ENCODE measurements at regions not wholly inside any gene's neighbourhood (a gene's known extent, or its start where the extent isn't known, plus 50 kb on each side); places are given as distances from the start of the nearest gene placed in this dataset.

GRCh38 chr17:27076814-27077213 is 217.1 kb upstream of the WSB1 start:
- H3K9me3 ChIP-seq (ENCODE audit: control insufficient read depth, insufficient read depth, low read length) = no peaks in the 10 kb centered on the region

GRCh38 chr17:27078296-27078695 is 215.6 kb upstream of the WSB1 start:
- H3K27me3 ChIP-seq (ENCODE audit: control insufficient read depth, insufficient read depth, low read length) = no peaks in the 10 kb centered on the region
- H3K36me3 Mint-ChIP-seq = no peaks in the 10 kb centered on the region
- H3K36me3 ChIP-seq (ENCODE audit: control insufficient read depth, insufficient read depth, low read length) = no peaks in the 10 kb centered on the region
- H3K4me3 Mint-ChIP-seq = no peak overlapping the region
- no peak overlapping the region for H3K27ac ChIP-seq (ENCODE audit: low read length)
- no peaks in the 10 kb centered on the region for H3K4me1 ChIP-seq (ENCODE audit: control insufficient read depth, insufficient read depth, low read length)
- no peak for ATAC-seq
- no peak for TF ChIP-seq CTCF (IDR thresholded peaks at IDR 0.05)
- no peak overlapping the region for H3K4me3 ChIP-seq (ENCODE audit: low read length)
- H3K9me3 ChIP-seq (ENCODE audit: control insufficient read depth, insufficient read depth, low read length) = no peaks in the 10 kb centered on the region
- no peaks in the 10 kb centered on the region for H3K4me1 Mint-ChIP-seq
- intact Hi-C loops (cut with micrococcal nuclease) = no loop called here
- H3K9me3 Mint-ChIP-seq = peaks cover 0 to 2% of the 10 kb centered on the region in 2 donors
- no peak overlapping the region for H3K27ac Mint-ChIP-seq
- WGBS (ENCODE audit: insufficient coverage) = 49% methylated on average over 2 of the region's 2 CpGs
- peaks cover 7 to 9% of the 10 kb centered on the region in 2 donors for H3K27me3 Mint-ChIP-seq (ENCODE audit: low read depth in 2 of 2)
- no peak for DNase-seq

More at GRCh38 chr17:27076814-27077213, 217.1 kb upstream of the WSB1 start:
- DNase-seq (no peak), ATAC-seq (no peak)
- H3K27me3 ChIP-seq (ENCODE audit: control insufficient read depth, insufficient read depth, low read length) = no peaks in the 10 kb centered on the region
- H3K27ac Mint-ChIP-seq = no peak overlapping the region
- peaks cover 7 to 9% of the 10 kb centered on the region in 2 donors for H3K27me3 Mint-ChIP-seq (ENCODE audit: low read depth in 2 of 2)
- H3K27ac ChIP-seq (ENCODE audit: low read length) = no peak overlapping the region
- intact Hi-C loops (cut with micrococcal nuclease) = no loop called here
- no peak overlapping the region for H3K4me3 ChIP-seq (ENCODE audit: low read length)
- H3K4me3 Mint-ChIP-seq = no peak overlapping the region
- H3K9me3 Mint-ChIP-seq = peaks cover 0 to 2% of the 10 kb centered on the region in 2 donors
- H3K36me3 ChIP-seq (ENCODE audit: control insufficient read depth, insufficient read depth, low read length) = no peaks in the 10 kb centered on the region
- H3K36me3 Mint-ChIP-seq = no peaks in the 10 kb centered on the region
- H3K4me1 Mint-ChIP-seq = no peaks in the 10 kb centered on the region
- no peak for TF ChIP-seq CTCF (IDR thresholded peaks at IDR 0.05)
- H3K4me1 ChIP-seq (ENCODE audit: control insufficient read depth, insufficient read depth, low read length) = no peaks in the 10 kb centered on the region

- Mint-ChIP-seq H3K36me3 (no peaks in the 10 kb centered on the region), H3K4me3 (no peak overlapping the region), H3K27me3 (ENCODE audit: low read depth in 2 of 2) (peaks cover 7 to 16% of the 10 kb centered on the region in 2 donors), H3K4me1 (no peaks in the 10 kb centered on the region), H3K27ac (no peak overlapping the region), H3K9me3 (peaks cover 0 to 2% of the 10 kb centered on the region in 2 donors)
- H3K4me3 ChIP-seq (ENCODE audit: low read length) = no peak overlapping the region
- H3K9me3 ChIP-seq (ENCODE audit: control insufficient read depth, insufficient read depth, low read length) = no peaks in the 10 kb centered on the region
- H3K27ac ChIP-seq (ENCODE audit: low read length) = no peak overlapping the region
- no peaks in the 10 kb centered on the region for H3K36me3 ChIP-seq (ENCODE audit: control insufficient read depth, insufficient read depth, low read length)
- DNase-seq = no peak
- no peaks in the 10 kb centered on the region for H3K4me1 ChIP-seq (ENCODE audit: control insufficient read depth, insufficient read depth, low read length)
- intact Hi-C loops (cut with micrococcal nuclease) = no loop called here
- no peak for TF ChIP-seq CTCF (IDR thresholded peaks at IDR 0.05)
- no peaks in the 10 kb centered on the region for H3K27me3 ChIP-seq (ENCODE audit: control insufficient read depth, insufficient read depth, low read length)
- no peak for ATAC-seq
- WGBS (ENCODE audit: insufficient coverage) = 64% methylated on average over 2 of the region's 7 CpGs
Observed at GRCh38 chr17:27079660-27080059, 214.3 kb upstream of the WSB1 start.

GRCh38 chr17:27081002-27081638 is 212.8 kb upstream of the WSB1 start:
- H3K9me3 Mint-ChIP-seq = no peaks in the 10 kb centered on the region
- no peak for TF ChIP-seq CTCF (IDR thresholded peaks at IDR 0.05)

More at GRCh38 chr17:27081002-27081638, 212.8 kb upstream of the WSB1 start:
- no peak overlapping the region for H3K4me3 ChIP-seq (ENCODE audit: low read length)
- DNase-seq (no peak), ATAC-seq (no peak)
- H3K36me3 ChIP-seq (ENCODE audit: control insufficient read depth, insufficient read depth, low read length) = no peaks in the 10 kb centered on the region
- H3K9me3 ChIP-seq (ENCODE audit: control insufficient read depth, insufficient read depth, low read length) = no peaks in the 10 kb centered on the region
- H3K27me3 ChIP-seq (ENCODE audit: control insufficient read depth, insufficient read depth, low read length) = no peaks in the 10 kb centered on the region
- intact Hi-C loops (cut with micrococcal nuclease) = no loop called here
- no peak overlapping the region for H3K27ac ChIP-seq (ENCODE audit: low read length)
- Mint-ChIP-seq H3K4me3 (no peak overlapping the region), H3K27me3 (ENCODE audit: low read depth in 2 of 2) (peaks cover 3 to 10% of the 10 kb centered on the region in 2 donors), H3K36me3 (no peaks in the 10 kb centered on the region), H3K4me1 (no peaks in the 10 kb centered on the region), H3K27ac (no peak overlapping the region)
- no peaks in the 10 kb centered on the region for H3K4me1 ChIP-seq (ENCODE audit: control insufficient read depth, insufficient read depth, low read length)
- 68% methylated on average over 4 of the region's 4 CpGs for WGBS (ENCODE audit: insufficient coverage)
